ENCODE measurements at regions not wholly inside any gene's neighbourhood (a gene's known extent, or its start where the extent isn't known, plus 50 kb on each side); places are given as distances from the start of the nearest gene placed in this dataset.

DNA sequence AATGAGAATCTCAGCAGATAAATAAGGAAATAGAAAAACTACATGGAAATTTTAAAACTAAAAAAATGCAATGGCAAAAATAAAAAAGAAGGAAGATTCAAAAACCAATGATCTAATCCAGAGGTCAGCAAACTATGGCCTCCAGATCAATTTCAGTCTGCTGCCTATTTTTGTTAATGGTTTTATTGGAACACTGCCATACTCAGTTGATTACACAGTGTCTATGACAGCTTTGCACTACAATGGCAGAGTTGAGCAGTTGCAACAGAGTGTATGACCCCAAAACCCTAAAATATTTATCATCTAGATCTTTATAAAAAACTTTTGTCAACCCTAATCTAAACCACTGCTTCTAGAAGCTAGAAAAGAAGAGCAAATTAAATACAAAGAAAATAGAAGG lies 170.3 kb downstream of the RAB28 start:
- H3K23ac ChIP-seq (ENCODE audit: low read depth, low read length): no peak overlapping the region
- no peak overlapping the region for H2BK15ac ChIP-seq (ENCODE audit: low read depth, low read length)
- no peak overlapping the region for H3K56ac ChIP-seq (ENCODE audit: extremely low read depth, insufficient read depth, low read length)
- H3K4me3 ChIP-seq (ENCODE audit: insufficient read depth, low read depth, low read length): no peak overlapping the region
- no peak for DNase-seq
- in situ Hi-C loops (cut with MboI; ENCODE audit: low sequenced_read_pairs): no loop called here
- dilution Hi-C loops (cut with HindIII; ENCODE audit: low sequenced_read_pairs, unreplicated experiment): no loop called here
- ATAC-seq (ENCODE audit: low read depth): no peak
- H2BK20ac ChIP-seq (ENCODE audit: low read depth, low read length): no peak overlapping the region
- no peaks in the 10 kb centered on the region for H3K9me3 ChIP-seq (ENCODE audit: control insufficient read depth, insufficient read depth, low read length)
- no peak overlapping the region for H2AK5ac ChIP-seq (ENCODE audit: low read depth, low read length)
- no peak overlapping the region for H4K5ac ChIP-seq (ENCODE audit: low read depth, low read length)
- no peaks in the 10 kb centered on the region for H4K20me1 ChIP-seq (ENCODE audit: insufficient read depth, low read length)
- H3K14ac ChIP-seq (replicated peaks; ENCODE audit: low read depth, low read length): no peak overlapping the region
- H2AK9ac ChIP-seq (replicated peaks; ENCODE audit: low read depth, low read length, poor library complexity): no peak overlapping the region
- no peak overlapping the region for H4K8ac ChIP-seq (ENCODE audit: low read depth in 2 of 2, low read length in 2 of 2)
- TF ChIP-seq USF2 (IDR thresholded peaks at IDR 0.05; ENCODE audit: low read depth, low read length): no peak
- no peak for TF ChIP-seq CHD1 (IDR thresholded peaks at IDR 0.05; ENCODE audit: low read depth, low read length)
- TF ChIP-seq SMC3 (IDR thresholded peaks at IDR 0.05; ENCODE audit: low read depth, low read length): no peak
- no peak for TF ChIP-seq ELK1 (IDR thresholded peaks at IDR 0.05; ENCODE audit: borderline replicate concordance, low read depth, low read length)
- TF ChIP-seq MAZ (IDR thresholded peaks at IDR 0.05; ENCODE audit: borderline replicate concordance, low read depth, low read length): no peak
- TF ChIP-seq RCOR1 (IDR thresholded peaks at IDR 0.05; ENCODE audit: insufficient replicate concordance, low read length): no peak
- no peak for TF ChIP-seq FOS (IDR thresholded peaks at IDR 0.05; ENCODE audit: low read depth, low read length)
- TF ChIP-seq POLR2A (IDR thresholded peaks at IDR 0.05; ENCODE audit: low read depth, low read length): no peak
- no peak for TF ChIP-seq NFE2L2 (IDR thresholded peaks at IDR 0.05; ENCODE audit: low read depth, low read length)
- H2BK120ac ChIP-seq (ENCODE audit: low read depth, low read length): no peak overlapping the region
- no TSS peak for BruUV-seq (replicated peaks)
- H4K91ac ChIP-seq (ENCODE audit: insufficient read depth, low read depth, low read length): no peak overlapping the region
- POLR2A ChIA-PET (ENCODE audit: unreplicated experiment): no interaction called here
- no peak overlapping the region for H3K18ac ChIP-seq (ENCODE audit: low read depth, low read length)
- H3K9ac ChIP-seq (ENCODE audit: low read depth, low read length): no peak overlapping the region
- H3K4me2 ChIP-seq (ENCODE audit: low read depth, low read length): no peak overlapping the region
- no peak overlapping the region for H3K4ac ChIP-seq (ENCODE audit: low read depth, low read length)
- H2AFZ ChIP-seq (replicated peaks; ENCODE audit: low read length, poor library complexity): no peak overlapping the region
- CTCF ChIA-PET: interaction anchor here (0.6 to 0.7 kb wide), 2 partner anchors 8 to 229 kb away, joined by 3 to 8 read pairs; no protein-coding TSS in a partner anchor
- H3K27ac ChIP-seq (ENCODE audit: insufficient read depth, low read length): no peak overlapping the region
- intact Hi-C loops (cut with micrococcal nuclease): no loop called here
- H2BK5ac ChIP-seq (ENCODE audit: low read depth, low read length, poor library complexity, severe bottlenecking): no peak overlapping the region
- H3K27me3 ChIP-seq (ENCODE audit: control insufficient read depth, insufficient read depth, low read length): no peaks in the 10 kb centered on the region
- no peaks in the 10 kb centered on the region for H3K79me1 ChIP-seq (ENCODE audit: low read depth in 1 of 2, low read length in 2 of 2)
- H3K4me1 ChIP-seq (ENCODE audit: control insufficient read depth, insufficient read depth, low read length): no peaks in the 10 kb centered on the region
- H3K36me3 ChIP-seq (ENCODE audit: control insufficient read depth, insufficient read depth, low read length): no peaks in the 10 kb centered on the region
- H3K9me1 ChIP-seq (ENCODE audit: insufficient read depth, low read length): no peaks in the 10 kb centered on the region
